Bronchial epithelial cell (primary cell): ENCODE measurements at regions not wholly inside any gene's neighbourhood (a gene's known extent, or its start where the extent isn't known, plus 50 kb on each side); places are given as distances from the start of the nearest gene placed in this dataset.
"Not testable (repeated sequence)": the region's sequence is repeated elsewhere in the genome, so short reads cannot be mapped to it uniquely, and the experiment has no call there.

ENCODE experiments used
- DNase-seq: peaks from one replicate; pipeline ENCODE4 v3.0.0-alpha.2; 2010; ENCODE audit warnings: low read depth
- FAIRE-seq: peaks from 2 replicates; lab custom pipeline; 2011; peaks lifted over from hg19 to GRCh38; lab: Jason Lieb, UNC
- H3K27me3 ChIP-seq: 2 replicates; pipeline ENCODE4 v1.5.1; 2011; ENCODE audit warnings: low read length; ENCODE audit not compliant: control insufficient read depth, insufficient read depth
- H3K36me3 ChIP-seq: 2 replicates; pipeline ENCODE4 v1.5.1; 2011; ENCODE audit warnings: low read length; ENCODE audit not compliant: control insufficient read depth, insufficient read depth
- H3K4me3 ChIP-seq: 2 replicates; pipeline ENCODE4 v1.5.1; 2011; ENCODE audit warnings: mild to moderate bottlenecking, low read depth, low read length, control low read depth
- TF ChIP-seq, protein P1 (sequence below): IDR thresholded peaks from 2 replicates; pipeline ENCODE4 v1.5.1; 2011; ENCODE audit warnings: mild to moderate bottlenecking, moderate library complexity, low read length, control low read depth, inconsistent platforms; ENCODE audit not compliant: insufficient read depth, severe bottlenecking

DNA sequence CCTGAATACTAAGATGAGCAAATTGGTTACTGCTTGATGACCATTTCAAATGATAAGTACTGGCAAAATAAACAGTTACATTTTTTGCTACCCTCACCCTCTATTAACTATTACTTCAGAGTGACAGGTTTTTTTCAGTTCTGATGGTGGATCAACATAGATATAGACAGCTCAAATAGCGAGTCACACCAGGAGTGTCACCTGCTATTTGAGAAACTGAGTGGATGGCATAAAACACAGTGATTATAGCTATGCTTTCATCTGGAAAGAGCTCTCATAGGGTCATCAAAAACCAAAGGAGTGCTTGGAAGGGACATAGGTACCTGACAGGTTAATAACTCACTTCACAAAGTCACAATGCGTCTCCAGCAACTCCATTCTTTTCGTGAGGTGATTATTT, 244.5 kb upstream of the C9orf72 start:
- DNase-seq (no peak), FAIRE-seq (no peak)
- no peaks in the 10 kb centered on the region for H3K36me3 ChIP-seq
- H3K27me3 ChIP-seq: no peaks in the 10 kb centered on the region
- TF ChIP-seq, protein P1, sequence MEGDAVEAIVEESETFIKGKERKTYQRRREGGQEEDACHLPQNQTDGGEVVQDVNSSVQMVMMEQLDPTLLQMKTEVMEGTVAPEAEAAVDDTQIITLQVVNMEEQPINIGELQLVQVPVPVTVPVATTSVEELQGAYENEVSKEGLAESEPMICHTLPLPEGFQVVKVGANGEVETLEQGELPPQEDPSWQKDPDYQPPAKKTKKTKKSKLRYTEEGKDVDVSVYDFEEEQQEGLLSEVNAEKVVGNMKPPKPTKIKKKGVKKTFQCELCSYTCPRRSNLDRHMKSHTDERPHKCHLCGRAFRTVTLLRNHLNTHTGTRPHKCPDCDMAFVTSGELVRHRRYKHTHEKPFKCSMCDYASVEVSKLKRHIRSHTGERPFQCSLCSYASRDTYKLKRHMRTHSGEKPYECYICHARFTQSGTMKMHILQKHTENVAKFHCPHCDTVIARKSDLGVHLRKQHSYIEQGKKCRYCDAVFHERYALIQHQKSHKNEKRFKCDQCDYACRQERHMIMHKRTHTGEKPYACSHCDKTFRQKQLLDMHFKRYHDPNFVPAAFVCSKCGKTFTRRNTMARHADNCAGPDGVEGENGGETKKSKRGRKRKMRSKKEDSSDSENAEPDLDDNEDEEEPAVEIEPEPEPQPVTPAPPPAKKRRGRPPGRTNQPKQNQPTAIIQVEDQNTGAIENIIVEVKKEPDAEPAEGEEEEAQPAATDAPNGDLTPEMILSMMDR: no peak
- H3K4me3 ChIP-seq: no peak overlapping the region

DNA sequence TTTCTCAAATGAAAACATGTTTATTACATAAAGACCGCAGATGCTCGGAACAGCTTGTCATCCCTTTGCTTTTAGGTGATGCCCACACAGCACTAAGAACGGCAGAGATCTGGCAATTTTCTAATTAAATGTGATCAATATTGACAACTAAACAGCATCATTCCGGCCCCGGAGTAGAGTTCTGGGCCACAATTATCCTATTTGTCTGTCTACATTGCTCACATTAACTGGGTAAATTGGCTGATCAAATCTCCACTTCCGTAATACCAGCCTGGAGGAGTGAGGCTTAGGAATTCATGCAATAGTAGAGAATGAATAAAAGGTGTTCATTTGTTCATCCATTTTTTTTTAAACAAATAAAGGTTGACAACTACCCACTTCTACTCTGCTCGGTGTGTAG, 245.1 kb upstream of the C9orf72 start:
- H3K4me3 ChIP-seq: no peak overlapping the region
- no peaks in the 10 kb centered on the region for H3K36me3 ChIP-seq
- FAIRE-seq (no peak), DNase-seq (no peak)
- H3K27me3 ChIP-seq: no peaks in the 10 kb centered on the region
- TF ChIP-seq, protein P1: no peak

DNA sequence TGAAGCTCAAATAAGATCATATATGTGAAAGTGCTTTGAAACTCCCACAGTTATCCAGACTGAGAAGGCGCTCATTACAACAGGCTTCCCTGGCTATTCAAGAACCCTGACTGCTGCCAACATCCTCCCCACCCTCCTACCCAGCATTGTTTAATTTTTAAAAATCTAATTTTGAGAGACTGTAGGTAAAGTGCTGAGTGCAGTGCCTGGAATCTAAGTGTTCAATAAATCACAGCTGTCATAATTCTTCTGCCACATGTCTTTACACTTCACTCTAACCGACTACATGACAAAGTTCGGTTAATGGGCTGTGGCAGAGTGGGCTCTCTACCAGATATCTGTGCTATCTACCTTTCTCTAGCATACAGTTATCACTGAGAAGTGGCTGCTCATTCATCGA, 255.6 kb upstream of the C9orf72 start:
- H3K36me3 ChIP-seq: no peaks in the 10 kb centered on the region
- H3K27me3 ChIP-seq: no peaks in the 10 kb centered on the region
- TF ChIP-seq, protein P1: no peak
- FAIRE-seq (no peak), DNase-seq (no peak)
- no peak overlapping the region for H3K4me3 ChIP-seq

DNA sequence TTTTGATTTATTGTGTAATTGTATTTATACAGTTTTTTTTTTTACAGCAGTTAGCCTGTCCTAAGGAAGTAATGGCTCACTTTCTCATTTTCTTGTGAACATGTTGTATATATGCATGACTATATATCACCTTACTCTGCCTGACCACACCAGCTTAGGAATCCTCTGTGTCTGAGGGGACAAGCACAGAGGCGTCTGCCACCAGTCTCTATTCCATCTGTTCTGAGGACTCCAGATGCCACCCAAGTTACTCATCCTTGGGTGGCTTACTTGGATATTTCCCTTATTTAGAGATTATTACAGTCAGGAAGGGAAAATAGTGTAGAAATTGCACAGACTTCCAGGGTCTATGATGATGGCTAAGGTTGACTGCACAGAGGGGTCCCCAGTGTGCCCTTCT, 256.3 kb upstream of the C9orf72 start:
- TF ChIP-seq, protein P1: no peak
- H3K36me3 ChIP-seq: no peaks in the 10 kb centered on the region
- FAIRE-seq (no peak), DNase-seq (no peak)
- H3K4me3 ChIP-seq: no peak overlapping the region
- no peaks in the 10 kb centered on the region for H3K27me3 ChIP-seq

DNA sequence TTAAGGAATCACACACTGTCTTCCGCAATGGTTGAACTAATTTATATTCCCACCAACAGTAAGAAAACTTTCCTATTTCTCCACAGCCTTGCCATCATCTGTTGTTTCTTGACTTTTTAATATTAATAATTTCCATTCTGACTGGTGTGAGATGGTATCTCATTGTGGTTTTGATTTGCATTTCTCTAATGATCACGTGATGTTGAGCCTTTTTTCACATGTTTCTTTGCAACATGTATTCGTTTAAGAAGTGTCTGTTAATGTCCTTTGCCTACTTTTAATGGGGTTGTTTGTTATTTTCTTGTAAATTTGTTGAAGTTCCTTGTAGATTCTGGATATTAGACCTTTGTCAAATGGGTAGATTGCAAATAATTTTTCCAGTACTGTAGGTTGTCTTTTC, 258.8 kb upstream of the C9orf72 start:
- not testable (repeated sequence) for FAIRE-seq, H3K4me3 ChIP-seq, H3K36me3 ChIP-seq, H3K27me3 ChIP-seq, DNase-seq

DNA sequence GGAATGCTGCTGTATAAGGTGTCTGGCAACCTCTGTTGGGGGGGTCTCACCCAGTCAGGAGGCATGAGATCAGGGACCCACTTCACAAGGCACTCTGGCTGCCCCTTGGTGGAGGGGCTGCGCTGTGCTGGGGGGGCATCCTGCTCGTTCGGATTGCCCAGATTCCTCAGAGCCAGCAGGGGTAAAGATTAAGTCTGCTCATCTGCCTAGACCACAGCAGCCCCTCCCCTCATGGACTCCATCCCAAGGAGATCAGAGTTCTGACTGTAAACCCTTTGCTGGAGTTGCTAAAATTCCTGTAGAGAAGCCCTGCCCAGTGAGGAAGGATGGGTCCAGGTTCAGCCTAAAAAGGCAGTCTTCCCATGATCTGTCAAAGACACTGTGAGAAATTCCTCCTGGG, 262.0 kb upstream of the C9orf72 start:
- FAIRE-seq (no peak), DNase-seq (no peak)
- peaks cover 2% of the 10 kb centered on the region for H3K27me3 ChIP-seq
- TF ChIP-seq, protein P1: no peak
- no peaks in the 10 kb centered on the region for H3K36me3 ChIP-seq
- H3K4me3 ChIP-seq: no peak overlapping the region
